22Rv1 (cell line): ENCODE measurements at regions not wholly inside any gene's neighbourhood (a gene's known extent, or its start where the extent isn't known, plus 50 kb on each side); places are given as distances from the start of the nearest gene placed in this dataset.

Experiments
- ZFX ChIP-seq: fragments of 450-650 bp; IDR thresholded peaks from 2 replicates; pipeline ENCODE4 v1.6.1; 2017; ENCODE audit warnings: antibody characterized with exemption, borderline replicate concordance
- TF ChIP-seq, protein P1 (sequence below): fragments of 450-650 bp; IDR thresholded peaks from 2 replicates; pipeline ENCODE4 v1.5.1; 2017; ENCODE audit warnings: mild to moderate bottlenecking

DNA sequence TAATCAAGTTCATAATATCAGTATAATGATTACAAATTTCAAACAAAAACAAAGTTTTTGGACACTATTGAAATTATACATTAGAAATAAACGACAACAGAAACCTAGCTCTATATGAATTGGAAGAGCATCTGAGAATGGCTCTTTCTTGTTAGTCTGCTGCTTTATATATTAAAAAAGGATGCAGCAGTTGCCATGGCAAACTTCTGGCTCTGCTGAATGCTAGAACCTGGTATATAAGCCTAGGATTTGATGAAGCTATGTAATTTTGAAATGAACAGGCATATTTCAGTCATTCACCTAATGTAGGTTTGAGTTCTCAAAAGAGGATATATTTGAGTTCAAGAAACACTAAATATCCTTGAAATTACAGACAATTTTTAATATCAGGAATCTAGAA, 252.7 kb upstream of the KCNMB2 start:
- TF ChIP-seq, protein P1, sequence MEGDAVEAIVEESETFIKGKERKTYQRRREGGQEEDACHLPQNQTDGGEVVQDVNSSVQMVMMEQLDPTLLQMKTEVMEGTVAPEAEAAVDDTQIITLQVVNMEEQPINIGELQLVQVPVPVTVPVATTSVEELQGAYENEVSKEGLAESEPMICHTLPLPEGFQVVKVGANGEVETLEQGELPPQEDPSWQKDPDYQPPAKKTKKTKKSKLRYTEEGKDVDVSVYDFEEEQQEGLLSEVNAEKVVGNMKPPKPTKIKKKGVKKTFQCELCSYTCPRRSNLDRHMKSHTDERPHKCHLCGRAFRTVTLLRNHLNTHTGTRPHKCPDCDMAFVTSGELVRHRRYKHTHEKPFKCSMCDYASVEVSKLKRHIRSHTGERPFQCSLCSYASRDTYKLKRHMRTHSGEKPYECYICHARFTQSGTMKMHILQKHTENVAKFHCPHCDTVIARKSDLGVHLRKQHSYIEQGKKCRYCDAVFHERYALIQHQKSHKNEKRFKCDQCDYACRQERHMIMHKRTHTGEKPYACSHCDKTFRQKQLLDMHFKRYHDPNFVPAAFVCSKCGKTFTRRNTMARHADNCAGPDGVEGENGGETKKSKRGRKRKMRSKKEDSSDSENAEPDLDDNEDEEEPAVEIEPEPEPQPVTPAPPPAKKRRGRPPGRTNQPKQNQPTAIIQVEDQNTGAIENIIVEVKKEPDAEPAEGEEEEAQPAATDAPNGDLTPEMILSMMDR = no peak
- no peak for TF ChIP-seq ZFX
